ENCODE measurements at regions not wholly inside any gene's neighbourhood (a gene's known extent, or its start where the extent isn't known, plus 50 kb on each side); places are given as distances from the start of the nearest gene placed in this dataset.

- DNase-seq (ENCODE audit: low spot score), result no peak
These were observed 244.7 kb downstream of the NDUFA10 start for GRCh38 chr2:239780236-239780994.

GRCh38 chr2:239779584-239779983 is 245.6 kb downstream of the NDUFA10 start:
- DNase-seq (ENCODE audit: low spot score), result no peak

DNA sequence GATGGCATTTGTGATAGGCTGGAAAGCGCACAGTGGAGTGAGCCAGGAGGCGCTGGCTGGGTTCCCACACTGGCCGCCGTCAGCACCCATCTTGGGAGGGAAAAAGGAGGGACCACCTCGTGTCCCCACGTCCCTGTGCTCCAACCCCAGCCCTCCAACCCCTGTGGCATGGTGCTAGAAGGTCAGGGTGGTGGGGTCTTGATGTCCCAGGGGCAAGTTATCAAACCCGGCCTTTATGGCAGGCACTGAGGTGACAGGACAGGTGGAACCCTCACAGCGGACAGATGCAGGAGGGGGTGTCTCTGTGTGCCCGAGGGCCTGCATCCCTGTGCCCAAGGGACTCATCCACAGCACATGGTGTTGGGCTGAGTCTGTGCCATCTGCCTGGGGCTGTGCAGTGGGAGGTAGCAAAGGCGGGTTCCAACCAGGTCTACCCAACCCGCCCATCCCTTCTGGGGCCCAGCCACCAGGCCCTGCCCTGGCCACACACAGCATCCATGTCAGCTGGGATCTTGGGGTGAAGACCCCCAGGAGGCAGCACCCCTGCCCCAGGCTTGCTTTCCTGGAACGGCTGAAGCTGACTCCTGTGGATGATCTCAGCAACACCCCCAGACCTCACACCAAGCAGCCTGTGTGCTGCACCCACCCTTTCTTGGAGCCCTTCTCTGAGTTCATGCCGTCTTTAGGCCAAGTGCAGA is 246.1 kb downstream of the NDUFA10 start:
- DNase-seq (ENCODE audit: low spot score), result no peak

DNA sequence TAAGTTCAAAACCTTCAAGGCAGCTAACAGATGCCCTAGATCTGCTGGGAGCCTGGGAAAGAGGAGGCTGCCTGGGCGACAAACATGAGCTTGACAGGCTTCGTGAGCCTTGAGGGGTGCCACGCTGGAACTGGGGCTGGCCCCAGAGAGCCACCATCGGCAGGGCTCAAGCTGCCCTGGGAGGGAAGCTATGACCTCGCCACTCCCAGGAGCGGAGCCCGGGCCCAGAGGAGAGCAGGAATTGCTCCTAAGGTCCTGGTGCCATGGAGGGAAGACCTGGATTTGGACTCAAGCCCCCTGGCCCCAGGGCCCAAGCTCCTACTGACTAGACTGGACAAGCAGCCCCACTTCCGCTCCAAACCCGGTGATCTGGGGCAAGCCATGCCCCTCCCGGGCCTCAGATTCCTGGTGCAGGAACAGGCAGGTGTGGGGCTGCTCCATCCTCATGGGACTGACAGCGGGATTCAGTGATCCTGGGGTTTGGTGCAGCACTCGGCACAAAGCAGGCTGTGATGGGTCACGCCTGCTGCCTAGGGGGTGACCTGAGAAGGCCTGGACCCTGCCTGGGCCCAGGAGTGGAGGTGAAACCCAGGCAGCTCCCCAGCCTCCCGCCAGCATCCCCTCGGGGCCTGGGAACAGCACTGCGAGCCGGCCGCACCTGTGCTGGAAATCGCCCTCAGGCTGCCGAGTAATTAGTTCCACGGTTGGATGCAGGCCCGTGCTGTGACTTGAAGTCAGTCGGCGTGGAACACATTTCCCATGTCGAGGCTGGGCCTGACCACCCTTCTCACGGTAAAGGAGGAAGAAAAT is 246.9 kb downstream of the NDUFA10 start:
- no peak for DNase-seq (ENCODE audit: low spot score)

DNA sequence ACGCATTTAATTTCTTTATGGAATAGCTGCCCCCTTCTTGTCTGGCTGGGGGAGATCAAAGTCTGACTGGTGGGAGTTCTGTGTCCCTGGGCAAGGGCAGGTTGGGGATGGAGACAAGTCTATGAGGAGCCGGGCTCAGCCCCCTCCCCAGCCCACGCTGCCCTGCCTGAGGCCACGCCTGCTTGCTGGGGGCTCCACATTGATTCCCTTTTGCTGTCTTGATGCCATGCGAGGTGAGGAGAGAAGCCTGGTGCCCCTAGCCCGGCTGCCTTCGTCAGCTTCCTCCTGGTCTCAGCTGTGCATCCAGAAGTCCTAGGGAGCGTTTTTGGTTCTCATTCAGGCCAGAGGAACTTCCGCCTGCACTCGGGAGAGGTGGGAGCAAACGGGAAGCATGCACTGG is 247.9 kb downstream of the NDUFA10 start:
- DNase-seq (ENCODE audit: low spot score), result no peak

DNA sequence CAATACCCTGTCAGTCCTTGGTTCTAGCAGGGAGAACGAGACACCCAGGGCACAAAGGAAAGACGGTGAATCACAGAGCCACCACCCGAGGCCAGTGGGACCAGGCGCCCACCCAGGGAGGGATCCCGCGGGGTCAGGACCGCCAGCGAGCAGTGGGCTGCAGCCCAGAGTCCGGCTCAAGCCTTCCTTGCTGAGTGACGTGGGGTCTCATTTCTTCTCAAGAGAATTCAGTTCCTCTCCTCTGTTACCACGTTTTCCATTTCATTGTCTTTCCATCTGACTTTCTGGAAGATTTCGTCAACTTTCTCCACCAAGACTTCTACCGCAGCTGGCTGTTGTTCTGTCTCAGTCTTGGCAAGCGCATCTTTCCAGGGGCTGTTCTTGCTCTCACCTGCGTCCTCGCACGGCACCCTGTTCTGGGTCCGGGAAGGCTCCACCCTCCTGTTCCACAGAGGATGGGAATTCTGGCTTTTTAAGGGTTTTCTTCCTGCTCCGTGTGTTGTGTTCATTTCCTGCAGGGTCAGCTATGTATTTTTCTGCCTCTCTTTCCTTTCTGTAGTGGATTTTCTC is 248.6 kb downstream of the NDUFA10 start:
- DNase-seq (ENCODE audit: low spot score), result no peak

DNA sequence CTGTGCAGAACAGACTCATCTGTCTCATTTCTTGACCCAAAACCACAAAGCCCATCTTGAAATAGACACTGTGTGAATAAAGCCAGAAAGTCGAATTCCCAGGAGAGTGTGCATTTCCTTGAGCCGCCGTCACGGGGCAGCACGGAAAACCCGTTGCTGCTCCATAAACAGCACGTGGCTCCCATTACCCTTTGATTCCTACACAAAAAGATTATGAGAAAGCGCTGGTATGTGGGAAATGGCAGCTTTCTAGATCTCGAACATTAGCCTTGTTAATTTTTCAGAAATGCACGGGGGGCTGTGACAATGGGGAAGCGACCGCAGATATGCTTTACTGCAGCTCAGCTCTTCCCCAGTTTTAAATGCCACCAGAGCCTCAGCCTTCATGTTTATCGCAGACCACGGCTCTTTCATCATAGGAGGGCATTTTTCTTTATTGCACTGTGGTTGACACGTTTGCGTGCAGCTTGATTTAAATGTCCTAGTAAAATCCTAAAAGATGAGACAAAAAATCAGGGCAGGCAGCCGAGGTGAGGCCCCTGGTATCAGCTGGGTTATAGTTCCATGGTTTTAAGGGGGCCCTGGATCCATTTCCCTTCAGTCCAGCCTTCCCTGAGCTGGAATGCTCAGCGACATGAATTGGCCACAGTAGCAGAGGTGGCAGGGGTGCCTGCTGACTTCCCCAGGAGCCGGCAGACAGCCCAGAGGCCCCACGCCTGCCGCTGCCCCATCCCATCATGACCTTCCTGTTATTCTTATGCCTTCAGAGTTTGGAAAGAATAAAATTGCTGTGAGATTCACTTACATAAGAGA is 249.3 kb downstream of the NDUFA10 start:
- DNase-seq (ENCODE audit: low spot score), result no peak

DNA sequence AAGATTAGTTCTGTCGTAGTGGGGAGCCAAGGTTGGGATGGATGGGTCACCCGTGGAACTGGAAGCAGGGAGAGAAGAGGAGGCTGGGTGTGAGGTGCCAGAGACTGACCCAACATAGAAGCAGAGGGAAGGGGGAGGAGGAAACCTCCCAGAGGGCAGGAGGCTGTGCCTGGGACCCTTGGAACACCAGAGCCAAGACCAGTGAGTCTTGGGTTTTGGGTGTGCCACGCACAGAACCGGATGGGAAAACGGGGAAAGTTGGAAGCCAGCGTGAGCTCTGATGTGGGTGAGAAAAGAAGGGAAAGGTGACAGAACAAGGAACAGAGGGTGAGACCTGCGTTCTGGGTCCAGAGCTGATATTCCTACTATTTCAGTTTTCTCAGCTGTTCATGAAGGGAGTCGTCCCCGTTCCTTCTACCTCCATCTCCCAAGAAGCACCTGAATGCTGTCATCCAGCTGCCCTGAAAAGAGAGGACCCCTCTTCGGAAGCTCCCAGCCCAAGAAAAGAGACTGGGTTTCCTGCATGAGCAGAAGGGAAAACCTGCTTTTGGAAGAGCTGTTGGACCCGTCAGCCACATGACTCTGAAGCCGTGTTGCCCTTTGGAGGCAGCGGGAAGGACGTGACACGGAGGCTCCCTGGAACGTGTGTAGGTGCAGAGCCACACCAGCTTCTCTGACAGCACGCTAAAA is 250.1 kb downstream of the NDUFA10 start:
- no peak for DNase-seq (ENCODE audit: low spot score)

DNA sequence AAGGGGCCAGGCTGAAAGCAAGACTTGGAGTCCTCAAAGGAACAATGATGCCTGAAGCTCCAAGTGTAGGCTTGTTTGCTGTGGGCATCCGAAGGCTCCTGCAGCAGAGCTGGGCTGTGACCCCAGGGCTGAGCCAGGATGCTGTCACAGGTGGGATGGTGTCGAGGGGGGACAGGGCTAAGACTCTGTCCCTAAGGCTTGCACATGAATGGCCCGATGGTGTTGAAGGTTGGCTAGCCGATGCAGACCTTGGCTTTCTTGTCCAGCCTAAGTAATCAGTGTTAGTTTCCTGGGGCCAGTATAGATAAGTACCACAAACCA is 251.0 kb downstream of the NDUFA10 start:
- no peak for DNase-seq (ENCODE audit: low spot score)

DNA sequence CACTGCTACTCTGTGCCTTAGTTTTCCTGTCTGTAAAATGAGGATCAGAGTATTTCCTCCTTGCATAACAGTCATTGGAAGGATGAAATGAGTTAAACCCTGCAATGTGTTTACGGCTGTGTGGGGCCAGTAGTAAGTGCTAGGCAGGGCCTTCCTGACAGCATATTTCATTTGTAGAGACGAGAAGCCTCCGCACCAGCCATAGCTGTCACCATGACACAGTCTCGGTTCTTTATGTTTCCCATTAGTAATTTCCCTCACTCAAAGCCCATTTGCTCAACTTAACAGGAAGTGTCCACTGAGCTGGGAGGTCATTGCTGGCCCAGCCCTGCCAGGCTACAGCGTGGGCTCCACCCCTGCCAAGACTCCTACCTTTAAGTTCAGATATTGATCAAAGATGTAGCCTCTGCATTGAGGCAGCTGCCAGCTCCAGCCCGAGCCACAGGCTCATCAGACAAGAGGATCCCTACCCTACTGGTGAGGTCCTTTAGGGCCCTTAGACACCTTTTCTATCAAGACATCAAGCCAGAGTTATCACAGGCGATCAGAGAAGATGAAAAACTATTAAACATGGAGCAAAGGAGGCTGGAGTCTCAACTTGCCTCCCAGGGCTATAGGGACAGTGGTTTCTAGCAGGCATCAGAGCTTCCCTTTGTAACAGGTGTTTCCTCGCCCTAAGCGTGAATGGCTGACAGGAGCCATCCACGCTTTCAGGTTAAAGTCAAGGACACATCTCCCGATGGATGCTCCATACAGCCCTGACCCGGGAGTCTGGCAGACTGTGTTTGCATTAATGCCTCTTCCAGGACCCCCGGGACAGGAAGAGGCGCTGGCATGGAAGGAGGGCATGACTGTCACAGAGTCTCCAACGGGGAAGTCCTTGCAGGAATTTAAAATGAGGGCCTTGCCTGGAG is 251.7 kb downstream of the NDUFA10 start:
- no peak for DNase-seq (ENCODE audit: low spot score)

- no peak for DNase-seq (ENCODE audit: low spot score)
These were observed 252.4 kb downstream of the NDUFA10 start for GRCh38 chr2:239772721-239773120.

DNA sequence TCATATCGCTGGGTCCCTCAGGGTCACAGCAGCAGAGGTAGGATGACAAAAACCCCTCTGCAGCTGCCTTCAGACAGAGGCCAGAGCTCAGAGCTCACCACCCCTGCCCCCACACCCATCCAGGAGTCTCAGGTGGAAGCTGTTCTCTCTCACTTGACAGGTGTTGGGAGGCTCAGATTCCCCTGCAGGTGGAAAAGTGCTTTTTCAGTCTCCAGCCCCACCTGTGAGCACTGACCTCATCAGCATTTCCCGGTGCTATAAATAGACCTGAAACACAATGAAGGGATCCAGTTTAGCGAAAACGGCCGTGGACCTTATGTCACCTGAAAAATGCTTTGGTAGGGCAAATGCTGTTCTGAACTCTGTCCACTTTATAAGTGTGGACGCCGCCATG is 254.9 kb downstream of the NDUFA10 start:
- no peak for DNase-seq (ENCODE audit: low spot score)

DNA sequence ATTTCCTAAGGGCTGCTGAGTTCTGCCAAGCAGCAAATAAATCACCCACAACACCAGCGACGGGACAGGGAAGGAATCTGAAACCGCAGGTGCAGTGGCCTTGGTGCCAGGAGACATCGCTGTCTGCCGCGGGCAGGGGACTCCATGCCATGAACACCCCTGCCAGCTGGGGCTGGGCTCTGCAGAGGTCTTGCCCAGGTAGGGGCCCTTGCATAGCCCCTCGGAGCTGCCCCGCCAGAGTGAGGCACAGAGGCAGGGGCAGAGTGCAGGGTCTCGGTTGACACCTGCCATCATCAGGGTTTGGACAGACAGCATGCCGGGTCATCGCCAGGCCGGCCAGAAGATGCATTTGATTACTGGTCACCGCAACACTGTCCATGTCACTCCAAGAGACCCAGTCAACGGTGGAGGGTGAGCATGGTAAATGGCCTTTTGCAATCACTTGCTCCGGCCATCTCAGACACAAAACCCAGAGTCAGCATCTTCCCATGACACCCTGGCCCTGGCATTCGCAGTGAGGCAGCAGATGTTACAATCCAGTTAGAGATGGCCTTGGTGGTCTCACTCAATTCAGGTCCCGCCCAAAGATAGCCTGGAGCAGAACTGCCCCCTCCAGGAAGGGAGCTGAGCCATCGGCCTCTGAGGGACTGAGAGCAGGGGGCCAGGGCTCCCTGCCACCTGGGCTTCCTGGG is 255.4 kb downstream of the NDUFA10 start:
- DNase-seq (ENCODE audit: low spot score), result no peak

- no peak for DNase-seq (ENCODE audit: low spot score)
These were observed 256.1 kb downstream of the NDUFA10 start for GRCh38 chr2:239768907-239769553.

DNA sequence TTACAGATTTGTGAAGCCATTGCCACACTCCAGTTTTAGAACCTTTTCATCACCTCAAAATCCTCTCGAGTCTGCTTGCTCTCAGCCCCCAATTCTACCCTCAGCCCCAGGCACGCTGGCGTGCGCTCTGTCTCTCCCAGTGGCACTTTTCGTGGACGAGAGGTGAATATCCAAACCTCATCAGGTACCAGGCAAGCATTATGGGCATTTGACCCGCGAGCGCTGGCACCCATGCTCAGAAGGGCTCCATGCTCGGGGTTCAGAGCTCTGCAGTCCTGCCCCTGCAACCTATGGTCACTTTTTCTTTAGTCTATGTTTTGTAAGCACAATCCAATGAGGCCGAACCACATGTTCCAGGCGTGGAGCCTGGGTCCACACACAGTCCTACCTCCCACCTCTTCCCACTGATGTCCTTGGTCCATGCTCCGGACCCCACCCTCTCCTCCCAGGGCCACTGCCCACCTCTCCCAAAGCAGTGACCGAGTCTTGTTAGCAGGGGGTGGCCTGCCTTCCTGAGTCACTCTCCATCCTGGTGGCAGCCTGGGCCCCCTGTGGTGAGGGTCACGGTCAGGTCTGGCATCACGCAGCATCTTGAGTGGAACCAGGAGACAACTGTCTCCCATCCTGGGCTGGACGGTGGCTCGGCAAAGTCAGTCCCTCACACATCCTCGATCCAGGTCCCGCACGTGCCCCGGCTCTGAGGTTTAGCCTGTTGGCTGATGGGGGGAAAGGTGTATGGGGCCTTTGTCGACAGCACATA is 256.9 kb downstream of the NDUFA10 start:
- DNase-seq (ENCODE audit: low spot score), result no peak

DNA sequence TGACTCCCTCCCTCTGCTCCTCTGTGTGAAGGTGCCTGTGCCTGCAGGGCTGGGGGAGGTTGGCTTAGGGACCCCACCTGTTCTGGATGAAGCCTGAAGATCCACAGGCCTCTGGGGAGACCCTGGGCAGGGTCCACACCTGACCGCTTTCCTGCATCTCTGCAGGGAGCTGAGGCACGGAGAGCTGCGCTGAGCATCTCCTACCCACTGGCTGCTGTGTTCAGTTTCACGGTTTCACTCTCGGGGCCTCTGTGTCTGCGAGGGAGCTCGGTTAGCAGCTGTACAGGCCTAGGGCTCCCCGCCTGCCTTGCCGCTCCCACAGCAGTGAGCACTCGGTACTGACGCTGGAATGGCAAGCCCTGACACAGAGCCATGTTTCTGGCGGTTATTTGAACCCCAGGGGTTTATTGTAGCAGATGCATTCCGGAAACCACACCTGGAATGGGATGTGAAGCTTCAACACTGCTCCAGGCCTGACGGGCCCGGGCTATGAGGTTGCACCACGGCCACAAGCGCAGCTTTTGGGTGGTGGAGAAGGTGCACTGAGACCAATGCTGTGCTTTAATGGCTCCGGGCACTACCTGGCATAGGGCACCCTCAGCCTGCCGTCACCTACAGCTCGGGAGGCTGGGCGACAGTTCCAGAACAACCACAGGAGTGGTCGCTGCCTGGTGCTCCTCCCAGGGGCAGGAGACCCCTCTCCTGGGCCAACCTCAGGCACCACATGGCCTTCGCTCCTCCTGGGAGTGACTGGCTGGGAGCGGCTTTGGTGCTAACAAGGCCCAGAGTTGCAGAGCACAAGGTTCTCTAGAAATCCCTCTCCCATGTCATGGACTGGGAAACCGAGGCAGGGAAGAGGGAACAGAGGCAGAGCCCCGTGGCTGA is 257.9 kb downstream of the NDUFA10 start:
- no peak for DNase-seq (ENCODE audit: low spot score)

GRCh38 chr2:239765911-239766310 is 259.2 kb downstream of the NDUFA10 start:
- DNase-seq (ENCODE audit: low spot score), result no peak
